Neural cell (in vitro differentiated cells): ENCODE measurements at regions not wholly inside any gene's neighbourhood (a gene's known extent, or its start where the extent isn't known, plus 50 kb on each side); places are given as distances from the start of the nearest gene placed in this dataset.

Experiments
- H2AFZ ChIP-seq: fragments of 200-600, 300-800 bp; sonication (generic), shearing (Covaris generic); 2 replicates; pipeline ENCODE4 v1.6.0; 2014; ENCODE audit warnings: low read depth, mild to moderate bottlenecking, antibody characterized with exemption, low read length, moderate library complexity
- H3F3A ChIP-seq: fragments of 200-600 bp; shearing (Covaris generic); 2 replicates; pipeline ENCODE4 v1.6.1; 2016; ENCODE audit warnings: mild to moderate bottlenecking, moderate library complexity, mixed read lengths, antibody characterized with exemption, low read length; ENCODE audit not compliant: insufficient read depth, poor library complexity, severe bottlenecking
- H3K27ac ChIP-seq: fragments of 200-600, 300-800 bp; sonication (generic), shearing (Covaris generic); 2 replicates; pipeline ENCODE4 v1.5.1; 2014; ENCODE audit warnings: mild to moderate bottlenecking, low read length, moderate library complexity
- H3K27me3 ChIP-seq: fragments of 300-800, 200-600 bp; sonication (generic), shearing (Covaris generic); 2 replicates; pipeline ENCODE4 v1.6.0; 2014; ENCODE audit warnings: mild to moderate bottlenecking, low read depth, low read length, moderate library complexity; ENCODE audit not compliant: insufficient read depth
- H3K36me3 ChIP-seq: fragments of 300-800, 200-600 bp; sonication (generic), shearing (Covaris generic); 2 replicates; pipeline ENCODE4 v1.5.1; 2014; ENCODE audit warnings: mild to moderate bottlenecking, antibody characterized with exemption, low read length, moderate library complexity; ENCODE audit not compliant: insufficient read depth
- H3K4me2 ChIP-seq: fragments of 300-800, 200-600 bp; sonication (generic), shearing (Covaris generic); 2 replicates; pipeline ENCODE4 v1.6.0; 2014; ENCODE audit warnings: mild to moderate bottlenecking, low read length
- H3K4me3 ChIP-seq: fragments of 300-800, 200-600 bp; sonication (generic), shearing (Covaris generic); 2 replicates; pipeline ENCODE4 v1.5.1; 2014; ENCODE audit warnings: mild to moderate bottlenecking, low read length, moderate library complexity
- H3K79me2 ChIP-seq: fragments of 200-600 bp; shearing (Covaris generic); replicated peaks from 2 replicates; pipeline ENCODE4 v1.6.0; 2014; ENCODE audit warnings: mild to moderate bottlenecking, low read length, moderate library complexity; ENCODE audit not compliant: insufficient read depth
- H3K9ac ChIP-seq: fragments of 300-800, 200-600 bp; sonication (generic), shearing (Covaris generic); 2 replicates; pipeline ENCODE4 v1.6.1; 2016; ENCODE audit warnings: mild to moderate bottlenecking, low read length, mixed read lengths
- H3K9me2 ChIP-seq: fragments of 200-600 bp; shearing (Covaris generic); 2 replicates; pipeline ENCODE4 v1.6.1; 2016; ENCODE audit warnings: mild to moderate bottlenecking, low read length, mixed read lengths; ENCODE audit not compliant: insufficient read depth
- H3K9me3 ChIP-seq: fragments of 200-600, 300-800 bp; sonication (generic), shearing (Covaris generic); 2 replicates; pipeline ENCODE4 v1.6.1; 2016; ENCODE audit warnings: mild to moderate bottlenecking, mixed run types, low read length, moderate library complexity, mixed read lengths
- H4K20me1 ChIP-seq: fragments of 200-600 bp; shearing (Covaris generic); 2 replicates; pipeline ENCODE4 v1.6.1; 2016; ENCODE audit warnings: mild to moderate bottlenecking, mixed run types; ENCODE audit not compliant: insufficient read depth
- EP300 ChIP-seq: fragments of 450-650 bp; conservative IDR thresholded peaks from 2 replicates; pipeline ENCODE4 v1.6.1; 2014; ENCODE audit warnings: antibody characterized with exemption, mild to moderate bottlenecking, moderate library complexity; ENCODE audit not compliant: poor library complexity, severe bottlenecking
- EZH2 ChIP-seq: fragments of 200-600, 300-800 bp; shearing (Covaris generic), sonication (generic); IDR thresholded peaks from 2 replicates; pipeline ENCODE4 v1.6.1; 2014; ENCODE audit warnings: antibody characterized with exemption, low read length, borderline replicate concordance, mild to moderate bottlenecking; ENCODE audit not compliant: insufficient read depth, poor library complexity, severe bottlenecking
- MXI1 ChIP-seq: fragments of 450-650 bp; conservative IDR thresholded peaks from 2 replicates; pipeline ENCODE4 v1.6.1; 2014; ENCODE audit warnings: antibody characterized with exemption, mild to moderate bottlenecking; ENCODE audit not compliant: poor library complexity, severe bottlenecking
- POLR2AphosphoS5 ChIP-seq: IDR thresholded peaks from 2 replicates; pipeline ENCODE4 v1.6.1; 2012
- RAD21 ChIP-seq: fragments of 450-650 bp; conservative IDR thresholded peaks from 2 replicates; pipeline ENCODE4 v1.6.1; 2014; ENCODE audit warnings: antibody characterized with exemption, mild to moderate bottlenecking, moderate library complexity
- SMC3 ChIP-seq: fragments of 450-650 bp; conservative IDR thresholded peaks from 2 replicates; pipeline ENCODE4 v1.6.1; 2014; ENCODE audit warnings: antibody characterized with exemption, mild to moderate bottlenecking, moderate library complexity; ENCODE audit not compliant: poor library complexity
- TAF1 ChIP-seq: IDR thresholded peaks from 2 replicates; pipeline ENCODE4 v1.6.1; 2012; ENCODE audit warnings: low read depth
- TF ChIP-seq, protein P1 (sequence below): IDR thresholded peaks from 2 replicates; pipeline ENCODE4 v1.6.1; 2012; ENCODE audit warnings: borderline replicate concordance
- TF ChIP-seq, protein P2 (sequence below): fragments of 450-650 bp; IDR thresholded peaks from 2 replicates; pipeline ENCODE4 v1.5.1; 2014; ENCODE audit warnings: antibody characterized with exemption, mild to moderate bottlenecking, moderate library complexity; ENCODE audit not compliant: poor library complexity, severe bottlenecking

DNA sequence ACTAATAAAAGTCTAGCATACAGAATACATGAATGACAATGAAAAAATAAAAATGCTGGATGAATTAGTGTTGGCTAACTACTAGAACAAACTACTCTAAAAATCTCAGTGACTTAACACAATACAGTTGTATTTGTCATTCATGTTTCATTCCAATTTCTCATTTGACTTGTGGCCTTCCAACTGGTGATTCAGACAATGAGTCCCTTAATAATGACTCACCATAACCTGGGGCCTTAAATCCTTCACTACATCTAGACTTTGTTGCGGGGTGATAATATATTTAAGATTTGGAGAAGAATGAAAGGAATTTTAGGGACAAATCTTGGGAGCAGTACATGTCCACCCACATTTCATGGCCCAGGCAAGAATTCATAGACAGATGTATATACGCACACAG, 90.5 kb upstream of the POM121L12 start:
- H3K9me3 ChIP-seq, result no peaks in the 10 kb centered on the region
- no peak overlapping the region for H3K4me3 ChIP-seq
- no peaks in the 10 kb centered on the region for H3K36me3 ChIP-seq
- no peaks in the 10 kb centered on the region for H3F3A ChIP-seq
- H3K9ac ChIP-seq, result no peak overlapping the region
- no peaks in the 10 kb centered on the region for H4K20me1 ChIP-seq
- H3K9me2 ChIP-seq, result no peaks in the 10 kb centered on the region
- no peak overlapping the region for H2AFZ ChIP-seq
- H3K27ac ChIP-seq, result no peak overlapping the region
- no peaks in the 10 kb centered on the region for H3K27me3 ChIP-seq
- TF ChIP-seq, protein P1, sequence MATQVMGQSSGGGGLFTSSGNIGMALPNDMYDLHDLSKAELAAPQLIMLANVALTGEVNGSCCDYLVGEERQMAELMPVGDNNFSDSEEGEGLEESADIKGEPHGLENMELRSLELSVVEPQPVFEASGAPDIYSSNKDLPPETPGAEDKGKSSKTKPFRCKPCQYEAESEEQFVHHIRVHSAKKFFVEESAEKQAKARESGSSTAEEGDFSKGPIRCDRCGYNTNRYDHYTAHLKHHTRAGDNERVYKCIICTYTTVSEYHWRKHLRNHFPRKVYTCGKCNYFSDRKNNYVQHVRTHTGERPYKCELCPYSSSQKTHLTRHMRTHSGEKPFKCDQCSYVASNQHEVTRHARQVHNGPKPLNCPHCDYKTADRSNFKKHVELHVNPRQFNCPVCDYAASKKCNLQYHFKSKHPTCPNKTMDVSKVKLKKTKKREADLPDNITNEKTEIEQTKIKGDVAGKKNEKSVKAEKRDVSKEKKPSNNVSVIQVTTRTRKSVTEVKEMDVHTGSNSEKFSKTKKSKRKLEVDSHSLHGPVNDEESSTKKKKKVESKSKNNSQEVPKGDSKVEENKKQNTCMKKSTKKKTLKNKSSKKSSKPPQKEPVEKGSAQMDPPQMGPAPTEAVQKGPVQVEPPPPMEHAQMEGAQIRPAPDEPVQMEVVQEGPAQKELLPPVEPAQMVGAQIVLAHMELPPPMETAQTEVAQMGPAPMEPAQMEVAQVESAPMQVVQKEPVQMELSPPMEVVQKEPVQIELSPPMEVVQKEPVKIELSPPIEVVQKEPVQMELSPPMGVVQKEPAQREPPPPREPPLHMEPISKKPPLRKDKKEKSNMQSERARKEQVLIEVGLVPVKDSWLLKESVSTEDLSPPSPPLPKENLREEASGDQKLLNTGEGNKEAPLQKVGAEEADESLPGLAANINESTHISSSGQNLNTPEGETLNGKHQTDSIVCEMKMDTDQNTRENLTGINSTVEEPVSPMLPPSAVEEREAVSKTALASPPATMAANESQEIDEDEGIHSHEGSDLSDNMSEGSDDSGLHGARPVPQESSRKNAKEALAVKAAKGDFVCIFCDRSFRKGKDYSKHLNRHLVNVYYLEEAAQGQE, result no peak
- TF ChIP-seq POLR2AphosphoS5 (no peak), RAD21 (no peak)
- no peak overlapping the region for H3K4me2 ChIP-seq
- no peaks in the 10 kb centered on the region for H3K79me2 ChIP-seq

DNA sequence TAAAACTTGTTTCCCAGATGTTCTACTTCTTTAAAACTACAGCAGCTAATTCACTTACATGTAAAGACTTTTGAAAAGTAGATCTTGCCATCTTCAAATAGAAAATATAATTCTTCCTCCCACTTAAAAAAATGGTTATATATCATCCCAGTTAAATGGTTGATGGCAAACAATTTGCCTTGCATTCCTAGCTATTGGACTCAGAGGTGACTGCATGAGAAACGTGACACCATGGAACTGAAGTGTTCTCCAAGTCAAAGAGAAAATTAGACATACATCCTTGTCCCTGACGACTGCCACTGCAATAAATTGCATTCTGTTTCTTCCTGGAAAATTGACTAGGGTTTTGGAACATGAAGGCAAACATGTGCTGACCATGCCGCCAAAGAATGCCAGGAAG, 95.0 kb upstream of the POM121L12 start:
- Histone ChIP-seq H3F3A (no peaks in the 10 kb centered on the region), H3K36me3 (no peaks in the 10 kb centered on the region), H3K4me2 (no peak overlapping the region), H3K9me2 (no peaks in the 10 kb centered on the region), H3K4me3 (no peak overlapping the region), H3K79me2 (no peaks in the 10 kb centered on the region), H2AFZ (no peak overlapping the region), H3K27me3 (no peaks in the 10 kb centered on the region), H3K27ac (no peak overlapping the region), H4K20me1 (no peaks in the 10 kb centered on the region), H3K9me3 (no peaks in the 10 kb centered on the region), H3K9ac (no peak overlapping the region)
- TF ChIP-seq TAF1 (no peak), MXI1 (no peak), EP300 (no peak), EZH2 (no peak), RAD21 (no peak), POLR2AphosphoS5 (no peak), SMC3 (no peak)
- TF ChIP-seq, protein P1, result no peak
- TF ChIP-seq, protein P2, sequence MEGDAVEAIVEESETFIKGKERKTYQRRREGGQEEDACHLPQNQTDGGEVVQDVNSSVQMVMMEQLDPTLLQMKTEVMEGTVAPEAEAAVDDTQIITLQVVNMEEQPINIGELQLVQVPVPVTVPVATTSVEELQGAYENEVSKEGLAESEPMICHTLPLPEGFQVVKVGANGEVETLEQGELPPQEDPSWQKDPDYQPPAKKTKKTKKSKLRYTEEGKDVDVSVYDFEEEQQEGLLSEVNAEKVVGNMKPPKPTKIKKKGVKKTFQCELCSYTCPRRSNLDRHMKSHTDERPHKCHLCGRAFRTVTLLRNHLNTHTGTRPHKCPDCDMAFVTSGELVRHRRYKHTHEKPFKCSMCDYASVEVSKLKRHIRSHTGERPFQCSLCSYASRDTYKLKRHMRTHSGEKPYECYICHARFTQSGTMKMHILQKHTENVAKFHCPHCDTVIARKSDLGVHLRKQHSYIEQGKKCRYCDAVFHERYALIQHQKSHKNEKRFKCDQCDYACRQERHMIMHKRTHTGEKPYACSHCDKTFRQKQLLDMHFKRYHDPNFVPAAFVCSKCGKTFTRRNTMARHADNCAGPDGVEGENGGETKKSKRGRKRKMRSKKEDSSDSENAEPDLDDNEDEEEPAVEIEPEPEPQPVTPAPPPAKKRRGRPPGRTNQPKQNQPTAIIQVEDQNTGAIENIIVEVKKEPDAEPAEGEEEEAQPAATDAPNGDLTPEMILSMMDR, result no peak
